ENCODE measurements at regions not wholly inside any gene's neighbourhood (a gene's known extent, or its start where the extent isn't known, plus 50 kb on each side); places are given as distances from the start of the nearest gene placed in this dataset.

GRCh38 chr16:65309354-65309753 is 187.5 kb upstream of the CDH11 start:
- no peak for TF ChIP-seq POLR2A (IDR thresholded peaks at IDR 0.05)
- TF ChIP-seq CTCF (IDR thresholded peaks at IDR 0.05) = no peak
- no peak for TF ChIP-seq POLR2AphosphoS5 (IDR thresholded peaks at IDR 0.05)

Data from breast epithelium (tissue), 3 donors.